ENCODE measurements at regions not wholly inside any gene's neighbourhood (a gene's known extent, or its start where the extent isn't known, plus 50 kb on each side); places are given as distances from the start of the nearest gene placed in this dataset.
"Not testable (repeated sequence)": the region's sequence is repeated elsewhere in the genome, so short reads cannot be mapped to it uniquely, and the experiment has no call there.

DNA sequence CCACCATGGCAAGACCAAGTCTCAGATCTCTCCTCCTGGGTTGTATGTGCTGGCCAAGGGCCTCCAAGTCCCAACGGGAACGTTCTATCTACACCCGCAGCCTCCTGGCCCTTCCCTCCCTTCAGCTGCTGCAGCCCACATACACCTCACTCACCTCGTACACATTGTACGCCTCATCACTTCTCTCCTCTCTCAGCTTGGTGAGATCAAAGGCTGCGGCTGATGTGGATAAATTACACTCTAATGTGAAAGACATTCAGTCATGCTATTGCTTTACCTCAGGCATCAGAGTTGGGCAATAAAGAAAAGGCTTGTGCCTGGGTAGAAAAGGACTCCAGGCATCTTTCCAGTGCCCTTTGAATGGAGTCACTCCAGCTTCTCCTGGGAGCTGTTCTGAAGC, 135.3 kb upstream of the FOXQ1 start:
- intact Hi-C loops (cut with micrococcal nuclease): no loop called here
- no peaks in the 10 kb centered on the region for H3K36me3 Mint-ChIP-seq (ENCODE audit: low read depth)

GRCh38 chr6:1175877-1176276, 136.0 kb upstream of the FOXQ1 start:
- peaks cover 3% of the 10 kb centered on the region for H3K27me3 Mint-ChIP-seq
- H3K4me1 Mint-ChIP-seq: no peaks in the 10 kb centered on the region
- H3K4me3 Mint-ChIP-seq: no peak overlapping the region
- intact Hi-C loops (cut with micrococcal nuclease): no loop called here
- no peaks in the 10 kb centered on the region for H3K9me3 Mint-ChIP-seq
- H3K27ac Mint-ChIP-seq: no peak overlapping the region
- DNase-seq: no peak
- H3K36me3 Mint-ChIP-seq (ENCODE audit: low read depth): no peaks in the 10 kb centered on the region

More for the DNA sequence above, 135.3 kb upstream of the FOXQ1 start:
- H3K27ac Mint-ChIP-seq: no peak overlapping the region
- no peaks in the 10 kb centered on the region for H3K9me3 Mint-ChIP-seq
- H3K4me1 Mint-ChIP-seq: no peaks in the 10 kb centered on the region
- peaks cover 3% of the 10 kb centered on the region for H3K27me3 Mint-ChIP-seq
- H3K4me3 Mint-ChIP-seq: no peak overlapping the region
- DNase-seq: no peak

- Mint-ChIP-seq H3K4me1 (no peaks in the 10 kb centered on the region), H3K36me3 (ENCODE audit: low read depth) (no peaks in the 10 kb centered on the region), H3K27ac (no peak overlapping the region), H3K27me3 (no peaks in the 10 kb centered on the region), H3K4me3 (no peak overlapping the region), H3K9me3 (no peaks in the 10 kb centered on the region)
- intact Hi-C loops (cut with micrococcal nuclease): no loop called here
- DNase-seq: no peak
Measured at GRCh38 chr6:1170794-1171193, 141.1 kb upstream of the FOXQ1 start.

- DNase-seq: no peak
- H3K27ac Mint-ChIP-seq: no peak overlapping the region
- H3K9me3 Mint-ChIP-seq: no peaks in the 10 kb centered on the region
- intact Hi-C loops (cut with micrococcal nuclease): no loop called here
- no peaks in the 10 kb centered on the region for H3K27me3 Mint-ChIP-seq
- H3K4me1 Mint-ChIP-seq: peaks cover 2% of the 10 kb centered on the region
- H3K36me3 Mint-ChIP-seq (ENCODE audit: low read depth): no peaks in the 10 kb centered on the region
- no peak overlapping the region for H3K4me3 Mint-ChIP-seq
Measured at GRCh38 chr6:1164600-1164999, 147.3 kb upstream of the FOXQ1 start.

DNA sequence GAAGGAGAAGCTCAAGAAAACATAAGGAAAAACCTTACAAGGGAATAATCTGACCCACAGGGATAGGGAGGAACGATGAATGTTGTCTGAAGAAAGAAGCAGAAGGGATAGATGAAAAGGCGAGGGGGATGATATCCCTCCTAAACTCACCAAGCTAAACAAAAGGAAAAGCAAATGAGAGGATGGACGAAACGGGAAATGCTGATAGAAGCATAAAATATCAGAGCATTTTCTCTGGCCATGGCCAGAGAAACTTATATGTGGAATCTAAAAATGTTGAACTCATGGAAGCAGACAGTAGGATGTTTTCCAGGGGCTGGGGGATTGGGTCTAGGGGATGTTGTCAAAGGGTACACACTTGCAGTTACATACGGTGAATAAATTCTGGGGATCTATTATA, 148.4 kb upstream of the FOXQ1 start:
- H3K36me3 Mint-ChIP-seq (ENCODE audit: low read depth): no peaks in the 10 kb centered on the region
- no peak for DNase-seq
- no peak overlapping the region for H3K4me3 Mint-ChIP-seq
- no peaks in the 10 kb centered on the region for H3K27me3 Mint-ChIP-seq
- no peak overlapping the region for H3K27ac Mint-ChIP-seq
- peaks cover 2% of the 10 kb centered on the region for H3K4me1 Mint-ChIP-seq
- no peaks in the 10 kb centered on the region for H3K9me3 Mint-ChIP-seq
- intact Hi-C loops (cut with micrococcal nuclease): no loop called here

GRCh38 chr6:1162367-1163275, 149.3 kb upstream of the FOXQ1 start:
- Mint-ChIP-seq H3K9me3 (no peaks in the 10 kb centered on the region), H3K4me1 (peaks cover 2% of the 10 kb centered on the region), H3K4me3 (no peak overlapping the region), H3K27me3 (no peaks in the 10 kb centered on the region), H3K36me3 (ENCODE audit: low read depth) (no peaks in the 10 kb centered on the region), H3K27ac (no peak overlapping the region)
- DNase-seq: no peak
- intact Hi-C loops (cut with micrococcal nuclease): no loop called here

- H3K36me3 Mint-ChIP-seq (ENCODE audit: low read depth); H3K27me3 Mint-ChIP-seq; H3K4me3 Mint-ChIP-seq; DNase-seq; intact Hi-C loops (cut with micrococcal nuclease); H3K4me1 Mint-ChIP-seq; H3K9me3 Mint-ChIP-seq; H3K27ac Mint-ChIP-seq: not testable (repeated sequence)
Measured at GRCh38 chr6:1156411-1156810, 155.5 kb upstream of the FOXQ1 start.

- no peaks in the 10 kb centered on the region for H3K36me3 Mint-ChIP-seq (ENCODE audit: low read depth)
- no peaks in the 10 kb centered on the region for H3K9me3 Mint-ChIP-seq
- H3K4me3 Mint-ChIP-seq: no peak overlapping the region
- peaks cover 12% of the 10 kb centered on the region for H3K27me3 Mint-ChIP-seq
- no peak for DNase-seq
- H3K27ac Mint-ChIP-seq: no peak overlapping the region
- H3K4me1 Mint-ChIP-seq: no peaks in the 10 kb centered on the region
- intact Hi-C loops (cut with micrococcal nuclease): no loop called here
Measured at GRCh38 chr6:1153696-1154245, 158.1 kb upstream of the FOXQ1 start.

DNA sequence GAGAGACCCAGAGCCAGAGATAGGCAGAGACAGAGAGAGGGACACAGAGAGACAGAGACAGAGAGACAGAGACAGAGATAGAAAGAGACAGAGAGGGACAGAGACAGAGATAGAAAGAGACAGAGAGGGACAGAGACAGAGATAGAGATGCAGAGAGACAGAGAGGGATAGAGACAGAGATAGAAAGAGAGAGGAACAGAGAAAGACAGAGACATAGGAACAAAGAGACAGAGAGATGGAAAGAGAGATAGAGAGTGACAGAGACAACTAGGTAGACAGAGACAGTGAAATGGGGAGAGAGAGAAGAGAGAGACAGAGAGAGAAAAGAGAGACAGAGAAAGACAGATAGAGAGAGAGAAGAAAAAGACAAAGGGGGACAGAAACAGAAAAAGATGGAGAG, 165.4 kb upstream of the FOXQ1 start:
- intact Hi-C loops (cut with micrococcal nuclease): no loop called here
- H3K4me3 Mint-ChIP-seq: no peak overlapping the region
- H3K27me3 Mint-ChIP-seq: peaks cover 8% of the 10 kb centered on the region
- no peaks in the 10 kb centered on the region for H3K4me1 Mint-ChIP-seq
- no peaks in the 10 kb centered on the region for H3K9me3 Mint-ChIP-seq
- H3K36me3 Mint-ChIP-seq (ENCODE audit: low read depth): no peaks in the 10 kb centered on the region
- H3K27ac Mint-ChIP-seq: no peak overlapping the region
- no peak for DNase-seq

DNA sequence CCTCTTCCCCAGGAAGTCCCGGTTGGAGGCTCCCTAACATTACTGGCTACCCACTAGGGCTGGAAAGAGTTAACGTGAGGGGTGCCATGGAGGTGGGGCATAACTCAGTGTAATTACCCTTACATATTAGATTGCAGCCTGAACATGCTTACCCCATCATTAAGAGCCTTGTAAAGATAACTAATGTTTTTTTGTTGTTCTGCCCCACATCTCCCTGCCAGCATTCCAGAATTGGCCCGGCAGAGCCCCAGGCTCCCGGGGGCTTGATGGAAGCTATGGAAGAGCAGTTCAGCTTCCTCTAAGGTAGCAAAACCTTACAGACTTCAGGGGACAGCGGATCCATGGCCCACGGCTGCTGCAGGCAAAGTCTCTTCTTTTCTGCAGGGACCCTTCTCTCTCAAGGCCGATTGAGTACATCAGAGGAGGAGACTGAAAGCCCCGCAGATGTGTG, 166.1 kb upstream of the FOXQ1 start:
- intact Hi-C loops (cut with micrococcal nuclease): no loop called here
- DNase-seq: no peak
- Mint-ChIP-seq H3K27ac (no peak overlapping the region), H3K36me3 (ENCODE audit: low read depth) (no peaks in the 10 kb centered on the region), H3K27me3 (peaks cover 6% of the 10 kb centered on the region), H3K4me3 (no peak overlapping the region), H3K4me1 (no peaks in the 10 kb centered on the region), H3K9me3 (no peaks in the 10 kb centered on the region)

- no peak for DNase-seq
- H3K27ac Mint-ChIP-seq: no peak overlapping the region
- no peaks in the 10 kb centered on the region for H3K9me3 Mint-ChIP-seq
- no peaks in the 10 kb centered on the region for H3K36me3 Mint-ChIP-seq (ENCODE audit: low read depth)
- no peak overlapping the region for H3K4me3 Mint-ChIP-seq
- intact Hi-C loops (cut with micrococcal nuclease): no loop called here
- peaks cover 5% of the 10 kb centered on the region for H3K27me3 Mint-ChIP-seq
- H3K4me1 Mint-ChIP-seq: no peaks in the 10 kb centered on the region
Measured at GRCh38 chr6:1144842-1145767, 166.8 kb upstream of the FOXQ1 start.

GRCh38 chr6:1143655-1144054, 168.2 kb upstream of the FOXQ1 start:
- Mint-ChIP-seq H3K9me3 (no peaks in the 10 kb centered on the region), H3K36me3 (ENCODE audit: low read depth) (no peaks in the 10 kb centered on the region), H3K27ac (no peak overlapping the region), H3K4me1 (no peaks in the 10 kb centered on the region), H3K4me3 (no peak overlapping the region), H3K27me3 (peaks cover 8% of the 10 kb centered on the region)
- no peak for DNase-seq
- intact Hi-C loops (cut with micrococcal nuclease): no loop called here

DNA sequence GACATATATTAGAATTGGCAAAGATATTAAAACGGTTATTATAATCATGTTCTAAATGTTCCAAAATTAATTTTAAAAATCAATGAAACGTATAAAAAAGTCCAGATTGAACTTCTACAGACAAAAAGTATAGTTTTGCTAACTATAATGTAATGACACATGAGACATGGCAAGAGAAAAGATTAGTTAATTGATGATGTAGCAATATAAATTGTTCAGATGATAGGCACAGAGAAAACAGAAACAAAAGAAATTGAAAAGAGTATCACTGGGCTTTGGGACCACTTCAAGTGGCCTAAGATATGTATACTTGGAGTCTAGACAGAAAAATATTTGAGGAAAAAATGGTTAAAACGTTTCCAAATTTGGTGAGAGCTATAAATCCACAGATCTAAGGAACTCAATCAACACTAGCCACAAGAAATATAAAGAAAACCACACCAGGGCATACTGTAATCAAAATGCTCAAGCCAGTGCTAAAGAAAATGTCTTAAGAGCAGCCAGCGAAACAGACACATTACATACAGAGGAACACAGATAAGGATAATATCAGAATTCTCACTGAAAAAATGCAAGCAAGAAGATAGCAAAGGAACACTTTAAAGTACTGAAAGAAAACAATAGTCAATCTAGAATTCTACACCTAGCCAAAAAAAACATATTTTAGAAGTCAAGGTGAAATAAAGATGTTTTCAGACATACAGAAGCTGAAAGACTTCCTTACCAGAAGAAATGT, 172.6 kb upstream of the FOXQ1 start:
- H3K4me1 Mint-ChIP-seq: no peaks in the 10 kb centered on the region
- no peak overlapping the region for H3K27ac Mint-ChIP-seq
- no peaks in the 10 kb centered on the region for H3K9me3 Mint-ChIP-seq
- H3K27me3 Mint-ChIP-seq: peaks cover 7% of the 10 kb centered on the region
- H3K4me3 Mint-ChIP-seq: no peak overlapping the region
- intact Hi-C loops (cut with micrococcal nuclease): no loop called here
- no peaks in the 10 kb centered on the region for H3K36me3 Mint-ChIP-seq (ENCODE audit: low read depth)
- no peak for DNase-seq

All from activated CD4-positive, alpha-beta T cell treated with anti-CD3 and anti-CD28 coated beads, Interleukin-2, amount 10 ng/mL, durations not matched to agents 24 days and 14 days (primary cell).